ENCODE measurements at regions not wholly inside any gene's neighbourhood (a gene's known extent, or its start where the extent isn't known, plus 50 kb on each side); places are given as distances from the start of the nearest gene placed in this dataset.

- no peak for DNase-seq (ENCODE audit: low read depth in 1 of 2, low spot score in 1 of 2)
- TF ChIP-seq GABPA (IDR thresholded peaks at IDR 0.05; ENCODE audit: low read depth) (no peak), CTCF (IDR thresholded peaks at IDR 0.05; ENCODE audit: insufficient read depth, low read length) (no peak), SPI1 (IDR thresholded peaks at IDR 0.05; ENCODE audit: borderline replicate concordance, low read depth) (no peak), POLR2AphosphoS5 (IDR thresholded peaks at IDR 0.05; ENCODE audit: low read depth) (no peak), REST (IDR thresholded peaks at IDR 0.05; ENCODE audit: insufficient replicate concordance, low read depth) (no peak)
- H3K27me3 ChIP-seq (ENCODE audit: insufficient read depth, poor library complexity, severe bottlenecking) = no peaks in the 10 kb centered on the region
- no peak overlapping the region for H3K4me3 ChIP-seq (replicated peaks; ENCODE audit: insufficient read depth, low read length)
- no peak overlapping the region for H3K27ac ChIP-seq (replicated peaks)
Observed at GRCh38 chr2:18891600-18892345, 302.4 kb upstream of the NT5C1B start.

GRCh38 chr2:18889565-18890332, 300.4 kb upstream of the NT5C1B start:
- no peak for TF ChIP-seq SPI1 (IDR thresholded peaks at IDR 0.05; ENCODE audit: borderline replicate concordance, low read depth)
- H3K27me3 ChIP-seq (ENCODE audit: insufficient read depth, poor library complexity, severe bottlenecking) = no peaks in the 10 kb centered on the region
- no peak overlapping the region for H3K4me3 ChIP-seq (replicated peaks; ENCODE audit: insufficient read depth, low read length)
- no peak overlapping the region for H3K27ac ChIP-seq (replicated peaks)
- DNase-seq (ENCODE audit: low read depth in 1 of 2, low spot score in 1 of 2) = no peak

- H3K4me3 ChIP-seq (replicated peaks; ENCODE audit: insufficient read depth, low read length) = no peak overlapping the region
- no peak overlapping the region for H3K27ac ChIP-seq (replicated peaks)
- TF ChIP-seq POLR2AphosphoS5 (IDR thresholded peaks at IDR 0.05; ENCODE audit: low read depth) (no peak), CTCF (IDR thresholded peaks at IDR 0.05; ENCODE audit: insufficient read depth, low read length) (no peak), REST (IDR thresholded peaks at IDR 0.05; ENCODE audit: insufficient replicate concordance, low read depth) (no peak), GABPA (IDR thresholded peaks at IDR 0.05; ENCODE audit: low read depth) (no peak), SPI1 (IDR thresholded peaks at IDR 0.05; ENCODE audit: borderline replicate concordance, low read depth) (no peak)
- no peak for DNase-seq (ENCODE audit: low read depth in 1 of 2, low spot score in 1 of 2)
- H3K27me3 ChIP-seq (ENCODE audit: insufficient read depth, poor library complexity, severe bottlenecking) = no peaks in the 10 kb centered on the region
Observed at GRCh38 chr2:18885457-18885856, 296.1 kb upstream of the NT5C1B start.

GRCh38 chr2:18883616-18884456, 294.5 kb upstream of the NT5C1B start:
- Histone ChIP-seq H3K27me3 (ENCODE audit: insufficient read depth, poor library complexity, severe bottlenecking) (no peaks in the 10 kb centered on the region), H3K27ac (replicated peaks) (no peak overlapping the region), H3K4me3 (replicated peaks; ENCODE audit: insufficient read depth, low read length) (no peak overlapping the region)
- TF ChIP-seq REST (IDR thresholded peaks at IDR 0.05; ENCODE audit: insufficient replicate concordance, low read depth) = no peak
- TF ChIP-seq GABPA (IDR thresholded peaks at IDR 0.05; ENCODE audit: low read depth) = no peak
- TF ChIP-seq POLR2AphosphoS5 (IDR thresholded peaks at IDR 0.05; ENCODE audit: low read depth) = no peak
- TF ChIP-seq SPI1 (IDR thresholded peaks at IDR 0.05; ENCODE audit: borderline replicate concordance, low read depth) = no peak
- TF ChIP-seq CTCF (IDR thresholded peaks at IDR 0.05; ENCODE audit: insufficient read depth, low read length) = no peak
- no peak for DNase-seq (ENCODE audit: low read depth in 1 of 2, low spot score in 1 of 2)
